GM20000 (cell line): ENCODE measurements at regions not wholly inside any gene's neighbourhood (a gene's known extent, or its start where the extent isn't known, plus 50 kb on each side); places are given as distances from the start of the nearest gene placed in this dataset.

Experiments
- DNase-seq: peaks from one replicate; pipeline ENCODE4 v3.0.0; 2012; ENCODE audit warnings: low spot score
- CTCF ChIP-seq: IDR thresholded peaks from 2 replicates; pipeline ENCODE4 v1.5.1; 2012; ENCODE audit warnings: mild to moderate bottlenecking, control low read depth; ENCODE audit errors: extremely low read depth, missing control alignments

GRCh38 chr6:87798393-87799278 is 96.6 kb upstream of the AKIRIN2 start:
- TF ChIP-seq CTCF: no peak
- DNase-seq: peak; percentile 27

- DNase-seq: no peak
- TF ChIP-seq CTCF: no peak
These were observed 93.2 kb upstream of the AKIRIN2 start for GRCh38 chr6:87794922-87795885.

- no peak for DNase-seq
- TF ChIP-seq CTCF: no peak
These were observed 91.3 kb upstream of the AKIRIN2 start for GRCh38 chr6:87793315-87793714.

GRCh38 chr6:87791982-87792381 is 89.9 kb upstream of the AKIRIN2 start:
- no peak for TF ChIP-seq CTCF
- no peak for DNase-seq

- TF ChIP-seq CTCF: no peak
- no peak for DNase-seq
These were observed 89.5 kb upstream of the AKIRIN2 start for GRCh38 chr6:87791485-87791884.

- no peak for TF ChIP-seq CTCF
- no peak for DNase-seq
These were observed 89.0 kb upstream of the AKIRIN2 start for GRCh38 chr6:87791029-87791428.

- no peak for TF ChIP-seq CTCF
- no peak for DNase-seq
These were observed 87.9 kb upstream of the AKIRIN2 start for GRCh38 chr6:87789900-87790290.
